Lower leg skin (tissue), 3 donors: ENCODE measurements at regions not wholly inside any gene's neighbourhood (a gene's known extent, or its start where the extent isn't known, plus 50 kb on each side); places are given as distances from the start of the nearest gene placed in this dataset.

ENCODE experiments used
- CTCF ChIP-seq, 3 donors: fragments of 450-650 bp; IDR thresholded peaks; one replicate each; pipeline ENCODE4 v1.5.1; 2016; ENCODE audit warnings: antibody characterized with exemption in 3 of 3, mild to moderate bottlenecking in 3 of 3, moderate library complexity in 2 of 3
- POLR2A ChIP-seq, 2 donors: fragments of 450-650 bp; IDR thresholded peaks; one replicate each; pipeline ENCODE4 v1.6.1; 2016 to 2017; ENCODE audit warnings: antibody characterized with exemption in 2 of 2, mild to moderate bottlenecking in 1 of 2, moderate library complexity in 1 of 2

GRCh38 chr3:94779699-94780098, 716.8 kb downstream of the NSUN3 start:
- TF ChIP-seq CTCF (IDR thresholded peaks at IDR 0.05): no peak
- no peak for TF ChIP-seq POLR2A (IDR thresholded peaks at IDR 0.05)
